ENCODE measurements at regions not wholly inside any gene's neighbourhood (a gene's known extent, or its start where the extent isn't known, plus 50 kb on each side); places are given as distances from the start of the nearest gene placed in this dataset.

DNA sequence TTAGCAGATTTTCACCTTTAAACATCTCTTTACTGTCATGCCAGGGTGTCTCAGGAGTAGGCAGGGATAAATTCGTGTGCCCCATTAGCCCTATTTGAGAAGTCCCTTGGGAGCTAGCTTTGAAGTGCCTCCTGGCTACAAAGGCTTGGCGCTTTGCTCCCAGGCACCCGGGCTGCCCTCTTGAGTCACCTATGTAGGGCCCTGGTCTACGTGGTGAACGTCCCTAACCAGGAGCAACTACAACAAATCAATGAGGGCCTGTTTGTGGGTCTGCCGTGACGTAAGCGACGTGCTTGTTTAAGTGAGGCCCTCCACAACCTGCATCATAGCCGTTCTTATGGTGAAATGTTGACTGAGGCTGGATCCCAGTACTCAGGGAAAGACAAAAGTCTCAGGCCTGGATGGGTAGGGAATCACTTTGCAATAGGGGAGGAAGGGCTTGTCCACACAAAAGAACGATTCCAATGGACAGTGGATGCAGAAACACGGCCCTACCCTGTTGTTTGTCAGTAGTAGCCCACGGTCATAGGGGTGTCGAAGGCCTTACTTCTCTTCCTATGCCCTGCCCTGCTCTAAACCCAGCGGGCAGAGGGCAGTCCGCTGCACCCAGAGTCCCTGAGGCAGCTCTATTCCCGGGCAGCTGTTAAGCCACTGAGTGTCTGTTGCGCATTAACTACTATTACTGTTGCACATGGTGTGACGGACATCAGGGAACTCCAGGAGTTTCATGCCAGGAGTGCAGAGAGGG lies 93.9 kb downstream of the INHBB start:
- ChIA-PET CTCF (ENCODE audit: low intra/inter-chr PET ratio, low total read pairs) (no interaction called here), POLR2A (interaction anchor here (1.2 to 2.8 kb wide), 2 partner anchors 26 to 111 kb away, joined by 3 to 22 read pairs; no protein-coding TSS in a partner anchor)
- Histone ChIP-seq H3K4me2 (ENCODE audit: low read depth, low read length) (peak overlapping the region; percentile 22), H4K20me1 (ENCODE audit: insufficient read depth, low read length) (0 out of 2 replicates have a peak, but pooled peaks cover 3% of the 10 kb centered on the region), H3K27ac (ENCODE audit: extremely low read length, insufficient read depth, low read length) (no peak overlapping the region), H3K36me3 (replicated peaks in 1 of 2; ENCODE audit: control insufficient read depth in 1 of 2, insufficient read depth in 2 of 2, low read length in 2 of 2) (no peaks in the 10 kb centered on the region), H3K9ac (ENCODE audit: insufficient read depth, low read depth, low read length) (no peak overlapping the region), H3K79me2 (ENCODE audit: insufficient read depth, low read length) (no peaks in the 10 kb centered on the region), H3K4me3 (replicated peaks in 1 of 3; ENCODE audit: insufficient read depth in 1 of 3, low read depth in 2 of 3, low read length in 3 of 3) (no peak overlapping the region), H3K9me3 (ENCODE audit: low read length) (no peaks in the 10 kb centered on the region), H3K4me1 (ENCODE audit: insufficient read depth, low read length) (peaks cover 32% of the 10 kb centered on the region), H3K27me3 (ENCODE audit: control insufficient read depth in 1 of 2, insufficient read depth in 2 of 2, low read length in 2 of 2) (peaks cover 22 to 82% of the 10 kb centered on the region in 2 experiments), H2AFZ (ENCODE audit: low read length) (no peak overlapping the region)
- no TSS peak for BruUV-seq (replicated peaks)
- ATAC-seq (no peak; the same call in 2 of the 3 replicates), DNase-seq (ENCODE audit: low spot score) (peak; percentile 49), FAIRE-seq (no peak)
- in situ Hi-C loops (cut with HindIII; ENCODE audit: extremely low pct_ligation_motif_present, low pct_unique_long_range_greater_than_20kb), result loop anchor here (5.0 kb wide), 1 partner anchor 98 kb away; no protein-coding TSS in a partner anchor
- intact Hi-C loops (cut with micrococcal nuclease; ENCODE audit: unreplicated experiment), result no loop called here
- 13% methylated on average over 15 of the region's 19 CpGs for WGBS (ENCODE audit: low lambda C conversion rate)
- TF ChIP-seq, protein P1, sequence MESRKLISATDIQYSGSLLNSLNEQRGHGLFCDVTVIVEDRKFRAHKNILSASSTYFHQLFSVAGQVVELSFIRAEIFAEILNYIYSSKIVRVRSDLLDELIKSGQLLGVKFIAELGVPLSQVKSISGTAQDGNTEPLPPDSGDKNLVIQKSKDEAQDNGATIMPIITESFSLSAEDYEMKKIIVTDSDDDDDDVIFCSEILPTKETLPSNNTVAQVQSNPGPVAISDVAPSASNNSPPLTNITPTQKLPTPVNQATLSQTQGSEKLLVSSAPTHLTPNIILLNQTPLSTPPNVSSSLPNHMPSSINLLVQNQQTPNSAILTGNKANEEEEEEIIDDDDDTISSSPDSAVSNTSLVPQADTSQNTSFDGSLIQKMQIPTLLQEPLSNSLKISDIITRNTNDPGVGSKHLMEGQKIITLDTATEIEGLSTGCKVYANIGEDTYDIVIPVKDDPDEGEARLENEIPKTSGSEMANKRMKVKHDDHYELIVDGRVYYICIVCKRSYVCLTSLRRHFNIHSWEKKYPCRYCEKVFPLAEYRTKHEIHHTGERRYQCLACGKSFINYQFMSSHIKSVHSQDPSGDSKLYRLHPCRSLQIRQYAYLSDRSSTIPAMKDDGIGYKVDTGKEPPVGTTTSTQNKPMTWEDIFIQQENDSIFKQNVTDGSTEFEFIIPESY (CRISPR knock-in tag; IDR thresholded peaks at IDR 0.05), result peak; percentile 81; the same call in 1 of the 2 replicates
- TF ChIP-seq SRSF9 (IDR thresholded peaks at IDR 0.05; ENCODE audit: borderline replicate concordance, insufficient read depth, low read depth, low read length, poor library complexity, severe bottlenecking) (no peak), NFATC3 (CRISPR knock-in tag; IDR thresholded peaks at IDR 0.05) (0 out of 2 replicates have a peak, but pooled peaks have one; percentile 64), EZH2 (conservative IDR thresholded peaks at IDR 0.05; ENCODE audit: low read depth, low read length) (0 out of 2 replicates have a peak, but pooled peaks have one; percentile 70), ZNF709 (CRISPR knock-in tag; IDR thresholded peaks at IDR 0.05) (no peak)
- TF ChIP-seq, protein P2, sequence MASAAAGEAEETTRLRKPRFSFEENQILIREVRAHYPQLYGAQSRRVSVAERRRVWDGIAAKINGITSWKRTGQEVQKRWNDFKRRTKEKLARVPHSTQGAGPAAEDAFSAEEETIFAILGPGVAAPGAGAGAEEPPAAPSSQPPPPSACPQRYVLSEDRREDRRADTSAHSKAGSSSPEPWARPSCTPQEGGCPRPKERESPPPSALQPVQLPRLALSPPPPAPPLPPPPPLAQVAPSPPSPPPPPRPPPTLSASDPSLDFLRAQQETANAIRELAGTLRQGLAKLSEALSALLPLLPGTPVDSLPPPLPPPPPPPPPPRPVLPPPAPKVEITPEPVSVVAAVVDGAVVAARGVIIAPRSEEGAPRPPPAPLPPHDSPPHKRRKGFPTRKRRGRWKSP (CRISPR knock-in tag; IDR thresholded peaks at IDR 0.05), result 0 out of 2 replicates have a peak, but pooled peaks have one; percentile 27
- TF ChIP-seq, protein P3, sequence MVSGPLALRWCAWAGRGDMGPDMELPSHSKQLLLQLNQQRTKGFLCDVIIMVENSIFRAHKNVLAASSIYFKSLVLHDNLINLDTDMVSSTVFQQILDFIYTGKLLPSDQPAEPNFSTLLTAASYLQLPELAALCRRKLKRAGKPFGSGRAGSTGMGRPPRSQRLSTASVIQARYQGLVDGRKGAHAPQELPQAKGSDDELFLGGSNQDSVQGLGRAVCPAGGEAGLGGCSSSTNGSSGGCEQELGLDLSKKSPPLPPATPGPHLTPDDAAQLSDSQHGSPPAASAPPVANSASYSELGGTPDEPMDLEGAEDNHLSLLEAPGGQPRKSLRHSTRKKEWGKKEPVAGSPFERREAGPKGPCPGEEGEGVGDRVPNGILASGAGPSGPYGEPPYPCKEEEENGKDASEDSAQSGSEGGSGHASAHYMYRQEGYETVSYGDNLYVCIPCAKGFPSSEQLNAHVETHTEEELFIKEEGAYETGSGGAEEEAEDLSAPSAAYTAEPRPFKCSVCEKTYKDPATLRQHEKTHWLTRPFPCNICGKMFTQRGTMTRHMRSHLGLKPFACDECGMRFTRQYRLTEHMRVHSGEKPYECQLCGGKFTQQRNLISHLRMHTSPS (CRISPR knock-in tag; IDR thresholded peaks at IDR 0.05; ENCODE audit: low read depth), result peak; percentile 53; the same call in 1 of the 2 replicates
- TF ChIP-seq, protein P4, sequence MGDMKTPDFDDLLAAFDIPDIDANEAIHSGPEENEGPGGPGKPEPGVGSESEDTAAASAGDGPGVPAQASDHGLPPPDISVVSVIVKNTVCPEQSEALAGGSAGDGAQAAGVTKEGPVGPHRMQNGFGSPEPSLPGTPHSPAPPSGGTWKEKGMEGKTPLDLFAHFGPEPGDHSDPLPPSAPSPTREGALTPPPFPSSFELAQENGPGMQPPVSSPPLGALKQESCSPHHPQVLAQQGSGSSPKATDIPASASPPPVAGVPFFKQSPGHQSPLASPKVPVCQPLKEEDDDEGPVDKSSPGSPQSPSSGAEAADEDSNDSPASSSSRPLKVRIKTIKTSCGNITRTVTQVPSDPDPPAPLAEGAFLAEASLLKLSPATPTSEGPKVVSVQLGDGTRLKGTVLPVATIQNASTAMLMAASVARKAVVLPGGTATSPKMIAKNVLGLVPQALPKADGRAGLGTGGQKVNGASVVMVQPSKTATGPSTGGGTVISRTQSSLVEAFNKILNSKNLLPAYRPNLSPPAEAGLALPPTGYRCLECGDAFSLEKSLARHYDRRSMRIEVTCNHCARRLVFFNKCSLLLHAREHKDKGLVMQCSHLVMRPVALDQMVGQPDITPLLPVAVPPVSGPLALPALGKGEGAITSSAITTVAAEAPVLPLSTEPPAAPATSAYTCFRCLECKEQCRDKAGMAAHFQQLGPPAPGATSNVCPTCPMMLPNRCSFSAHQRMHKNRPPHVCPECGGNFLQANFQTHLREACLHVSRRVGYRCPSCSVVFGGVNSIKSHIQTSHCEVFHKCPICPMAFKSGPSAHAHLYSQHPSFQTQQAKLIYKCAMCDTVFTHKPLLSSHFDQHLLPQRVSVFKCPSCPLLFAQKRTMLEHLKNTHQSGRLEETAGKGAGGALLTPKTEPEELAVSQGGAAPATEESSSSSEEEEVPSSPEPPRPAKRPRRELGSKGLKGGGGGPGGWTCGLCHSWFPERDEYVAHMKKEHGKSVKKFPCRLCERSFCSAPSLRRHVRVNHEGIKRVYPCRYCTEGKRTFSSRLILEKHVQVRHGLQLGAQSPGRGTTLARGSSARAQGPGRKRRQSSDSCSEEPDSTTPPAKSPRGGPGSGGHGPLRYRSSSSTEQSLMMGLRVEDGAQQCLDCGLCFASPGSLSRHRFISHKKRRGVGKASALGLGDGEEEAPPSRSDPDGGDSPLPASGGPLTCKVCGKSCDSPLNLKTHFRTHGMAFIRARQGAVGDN (CRISPR knock-in tag; IDR thresholded peaks at IDR 0.05), result no peak
- TF ChIP-seq, protein P5, sequence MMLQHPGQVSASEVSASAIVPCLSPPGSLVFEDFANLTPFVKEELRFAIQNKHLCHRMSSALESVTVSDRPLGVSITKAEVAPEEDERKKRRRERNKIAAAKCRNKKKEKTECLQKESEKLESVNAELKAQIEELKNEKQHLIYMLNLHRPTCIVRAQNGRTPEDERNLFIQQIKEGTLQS (CRISPR knock-in tag; IDR thresholded peaks at IDR 0.05), result no peak
- TF ChIP-seq, protein P6, sequence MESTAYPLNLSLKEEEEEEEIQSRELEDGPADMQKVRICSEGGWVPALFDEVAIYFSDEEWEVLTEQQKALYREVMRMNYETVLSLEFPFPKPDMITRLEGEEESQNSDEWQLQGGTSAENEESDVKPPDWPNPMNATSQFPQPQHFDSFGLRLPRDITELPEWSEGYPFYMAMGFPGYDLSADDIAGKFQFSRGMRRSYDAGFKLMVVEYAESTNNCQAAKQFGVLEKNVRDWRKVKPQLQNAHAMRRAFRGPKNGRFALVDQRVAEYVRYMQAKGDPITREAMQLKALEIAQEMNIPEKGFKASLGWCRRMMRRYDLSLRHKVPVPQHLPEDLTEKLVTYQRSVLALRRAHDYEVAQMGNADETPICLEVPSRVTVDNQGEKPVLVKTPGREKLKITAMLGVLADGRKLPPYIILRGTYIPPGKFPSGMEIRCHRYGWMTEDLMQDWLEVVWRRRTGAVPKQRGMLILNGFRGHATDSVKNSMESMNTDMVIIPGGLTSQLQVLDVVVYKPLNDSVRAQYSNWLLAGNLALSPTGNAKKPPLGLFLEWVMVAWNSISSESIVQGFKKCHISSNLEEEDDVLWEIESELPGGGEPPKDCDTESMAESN (CRISPR knock-in tag; conservative IDR thresholded peaks at IDR 0.05), result no peak
